K562 (cell line): ENCODE measurements at regions not wholly inside any gene's neighbourhood (a gene's known extent, or its start where the extent isn't known, plus 50 kb on each side); places are given as distances from the start of the nearest gene placed in this dataset.

Experiments
- ATAC-seq: fragments of 200-7000 bp; cut with Tn5 transposase; 3 replicates; pipeline ENCODE4 v1.9.1; 2020; ENCODE audit warnings: moderate library complexity
- BruUV-seq: library from RNA; stranded (reverse); fragments of 400-500 nt; replicated peaks from 2 replicates; lab custom pipeline; 2021; lab: Mats Ljungman, UMichigan
- CTCF ChIA-PET: fragments of 300-600 bp; formaldehyde crosslinking; extraction: SDS; loops from one replicate; lab custom pipeline; 2021; ENCODE audit warnings: low intra/inter-chr PET ratio; lab: Yijun Ruan, JAX
- POLR2A ChIA-PET: fragments of 300-600, 350-650 bp; sonication (Branson Sonifier 250); formaldehyde crosslinking; extraction: SDS; loops from one replicate; lab custom pipeline; 2021; ENCODE audit warnings: antibody characterized with exemption, inconsistent platforms; lab: Yijun Ruan, JAX
- DNase-seq, 4 experiments: peaks; one replicate each; pipeline versions ENCODE4 v3.0.0 to v3.0.0-alpha.2; 2011 to 2018; ENCODE audit warnings: low spot score in 3 of 4, mixed read lengths in 3 of 4; ENCODE audit errors: extremely low read depth in 1 of 4
- FAIRE-seq: peaks from 2 replicates; lab custom pipeline; 2011; peaks lifted over from hg19 to GRCh38; lab: Jason Lieb, UNC
- H2AFZ ChIP-seq: 2 replicates; pipeline ENCODE4 v1.6.0; 2011; ENCODE audit warnings: low read depth, low read length, control low read depth, inconsistent platforms
- H3K27ac ChIP-seq: fragments of 200-600 bp; 3 replicates; pipeline ENCODE4 v1.8.0; 2011; ENCODE audit warnings: low read depth, mild to moderate bottlenecking, control low read depth, inconsistent platforms, low read length, moderate library complexity, mixed read lengths; ENCODE audit errors: extremely low read depth
- H3K27me3 ChIP-seq, 2 experiments: fragments of 300-600 bp in 1 of 2; 2 replicates in 1 of 2; 3 replicates in 1 of 2; pipeline versions ENCODE4 v1.6.0 to v1.8.0; 2011; ENCODE audit warnings: inconsistent platforms in 2 of 2, low read length in 2 of 2, mild to moderate bottlenecking in 1 of 2, mixed read lengths in 1 of 2, moderate library complexity in 1 of 2; ENCODE audit not compliant: control insufficient read depth in 2 of 2, insufficient read depth in 2 of 2
- H3K36me3 ChIP-seq: fragments of 300-600 bp; 3 replicates; pipeline ENCODE4 v1.8.0; 2011; ENCODE audit warnings: mild to moderate bottlenecking, low read length, inconsistent platforms; ENCODE audit not compliant: control insufficient read depth, insufficient read depth
- H3K4me1 ChIP-seq, 2 experiments: fragments of 200-600 bp in 1 of 2; replicated peaks in 1 of 2; 2 replicates in 1 of 2; 3 replicates in 1 of 2; pipeline versions ENCODE4 v1.5.1 to v1.8.0; 2011; ENCODE audit warnings: inconsistent platforms in 2 of 2, low read length in 2 of 2, mild to moderate bottlenecking in 1 of 2, mixed read lengths in 1 of 2, moderate library complexity in 1 of 2; ENCODE audit not compliant: control insufficient read depth in 2 of 2, insufficient read depth in 2 of 2
- H3K4me2 ChIP-seq: 2 replicates; pipeline ENCODE4 v1.6.1; 2011; ENCODE audit warnings: low read length, control low read depth, inconsistent platforms, mixed read lengths; ENCODE audit not compliant: insufficient read depth
- H3K4me3 ChIP-seq: fragments of 200-600 bp; sonication (generic), shearing (Covaris generic); 2 replicates; pipeline ENCODE4 v1.5.1; 2016; ENCODE audit warnings: control low read depth, inconsistent platforms
- H3K79me2 ChIP-seq: fragments of 200-600 bp; 3 replicates; pipeline ENCODE4 v1.8.0; 2011; ENCODE audit warnings: low read length, inconsistent platforms; ENCODE audit not compliant: control insufficient read depth, insufficient read depth
- H3K9ac ChIP-seq, 2 experiments: 2 replicates each; pipeline versions ENCODE4 v1.6.0 to v1.6.1; 2011; ENCODE audit warnings: low read depth in 2 of 2, low read length in 2 of 2, control low read depth in 1 of 2, inconsistent platforms in 1 of 2, mild to moderate bottlenecking in 1 of 2, mixed read lengths in 1 of 2; ENCODE audit not compliant: insufficient read depth in 1 of 2
- H3K9me1 ChIP-seq: one replicate; pipeline ENCODE4 v1.6.0; 2011; ENCODE audit warnings: inconsistent platforms, mild to moderate bottlenecking, low read length, moderate library complexity; ENCODE audit not compliant: control insufficient read depth, insufficient read depth
- H3K9me3 ChIP-seq: replicated peaks from 2 replicates; pipeline ENCODE4 v1.5.1; 2011; ENCODE audit warnings: low read depth, low read length, inconsistent platforms; ENCODE audit not compliant: control insufficient read depth, insufficient read depth
- H4K20me1 ChIP-seq: replicated peaks from 2 replicates; pipeline ENCODE4 v1.6.1; 2011; ENCODE audit warnings: low read length, inconsistent platforms, mixed read lengths; ENCODE audit not compliant: control insufficient read depth, insufficient read depth
- ADNP ChIP-seq: fragments of 200-800 bp; sonication (Bioruptor generic); IDR thresholded peaks from 2 replicates; pipeline ENCODE4 v1.6.1; 2016; ENCODE audit warnings: missing genetic modification characterization, missing compliant biosample characterization
- ILK ChIP-seq: fragments of 450-650 bp; IDR thresholded peaks from 2 replicates; pipeline ENCODE4 v1.6.1; 2016; ENCODE audit warnings: missing genetic modification characterization, low read depth, mild to moderate bottlenecking, missing compliant biosample characterization, moderate library complexity, borderline replicate concordance
- NR2F6 ChIP-seq: fragments of 450-650 bp; formaldehyde crosslinking; IDR thresholded peaks from 2 replicates; pipeline ENCODE4 v1.4.0; 2020; ENCODE audit warnings: mild to moderate bottlenecking
- PREB ChIP-seq: sonication (generic); formaldehyde crosslinking; IDR thresholded peaks from 2 replicates; pipeline ENCODE4 v1.8.1; 2023; ENCODE audit warnings: mild to moderate bottlenecking, missing genetic modification reagents
- RBFOX2 ChIP-seq: fragments of 200-400 bp; formaldehyde crosslinking; IDR thresholded peaks from 2 replicates; pipeline ENCODE4 v1.6.1; 2017; ENCODE audit warnings: low read depth, mild to moderate bottlenecking, low read length, moderate library complexity
- ZNF507 ChIP-seq: conservative IDR thresholded peaks from 2 replicates; pipeline ENCODE4 v1.6.1; 2017; ENCODE audit warnings: missing genetic modification characterization, missing compliant biosample characterization
- ZNF609 ChIP-seq: sonication (generic); formaldehyde crosslinking; IDR thresholded peaks from 2 replicates; pipeline ENCODE4 v1.8.1; 2023; ENCODE audit warnings: missing genetic modification reagents, mild to moderate bottlenecking, borderline replicate concordance
- WGBS: fragments of 100-300 bp; shearing (Covaris generic); methylation state at CpG from one replicate; pipeline ENCODE4 v1.1.6; 2016; ENCODE audit warnings: low coverage, mixed read lengths; ENCODE audit not compliant: insufficient coverage; ENCODE audit errors: missing lambda C conversion rate; 5-methylcytosine and 5-hydroxymethylcytosine counted together
- in situ Hi-C: fragments of 300-500 bp; cut with MboI; formaldehyde crosslinking; loops from 4 replicates; pipeline ENCODE4 v1.15.0; 2018; ENCODE audit warnings: inconsistent platforms, mixed read lengths
- intact Hi-C: fragments of 100-400 bp; cut with micrococcal nuclease; formaldehyde crosslinking; loops from 2 replicates; pipeline ENCODE4 v1.14.2; 2022
- TF ChIP-seq, protein P1 (sequence below): fragments of 450-650 bp; IDR thresholded peaks from 2 replicates; pipeline ENCODE4 v1.7.0; 2016; ENCODE audit warnings: borderline replicate concordance

DNA sequence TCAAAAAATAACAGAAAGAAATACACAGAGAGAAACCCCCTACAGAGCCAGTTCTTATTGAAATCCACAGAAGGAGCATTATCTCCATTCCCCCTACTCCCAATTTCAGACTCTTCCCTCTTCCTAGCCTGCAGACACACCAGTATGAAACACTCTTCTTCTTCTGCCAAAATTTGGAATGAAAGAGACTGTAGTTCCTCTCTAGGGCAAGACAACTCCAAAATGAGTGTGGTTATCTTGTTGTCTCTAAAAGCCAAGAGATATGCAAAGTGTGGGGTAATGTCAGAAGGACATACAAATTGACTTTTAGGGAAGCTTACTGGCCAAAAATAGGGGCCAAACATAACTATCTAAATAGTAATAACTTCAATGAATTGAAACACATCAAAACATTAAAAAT is 337.1 kb upstream of the SETBP1 start:
- no TSS peak for BruUV-seq
- Histone ChIP-seq H3K4me2 (no peak overlapping the region), H3K27ac (no peak overlapping the region), H3K27me3 (no peaks in the 10 kb centered on the region), H4K20me1 (no peaks in the 10 kb centered on the region), H3K9me3 (no peaks in the 10 kb centered on the region), H2AFZ (no peak overlapping the region), H3K4me3 (no peak overlapping the region), H3K9me1 (no peaks in the 10 kb centered on the region), H3K9ac (no peak overlapping the region), H3K4me1 (no peaks in the 10 kb centered on the region), H3K79me2 (no peaks in the 10 kb centered on the region), H3K36me3 (no peaks in the 10 kb centered on the region)
- POLR2A ChIA-PET, result no interaction called here
- in situ Hi-C loops (no loop called here), intact Hi-C loops (no loop called here)
- TF ChIP-seq, protein P1, sequence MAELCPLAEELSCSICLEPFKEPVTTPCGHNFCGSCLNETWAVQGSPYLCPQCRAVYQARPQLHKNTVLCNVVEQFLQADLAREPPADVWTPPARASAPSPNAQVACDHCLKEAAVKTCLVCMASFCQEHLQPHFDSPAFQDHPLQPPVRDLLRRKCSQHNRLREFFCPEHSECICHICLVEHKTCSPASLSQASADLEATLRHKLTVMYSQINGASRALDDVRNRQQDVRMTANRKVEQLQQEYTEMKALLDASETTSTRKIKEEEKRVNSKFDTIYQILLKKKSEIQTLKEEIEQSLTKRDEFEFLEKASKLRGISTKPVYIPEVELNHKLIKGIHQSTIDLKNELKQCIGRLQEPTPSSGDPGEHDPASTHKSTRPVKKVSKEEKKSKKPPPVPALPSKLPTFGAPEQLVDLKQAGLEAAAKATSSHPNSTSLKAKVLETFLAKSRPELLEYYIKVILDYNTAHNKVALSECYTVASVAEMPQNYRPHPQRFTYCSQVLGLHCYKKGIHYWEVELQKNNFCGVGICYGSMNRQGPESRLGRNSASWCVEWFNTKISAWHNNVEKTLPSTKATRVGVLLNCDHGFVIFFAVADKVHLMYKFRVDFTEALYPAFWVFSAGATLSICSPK, result no peak
- TF ChIP-seq ADNP (tag), result no peak
- FAIRE-seq, result no peak
- CTCF ChIA-PET, result no interaction called here
- no peak for ATAC-seq
- DNase-seq, result no peak

GRCh38 chr18:44356566-44357157 is 324.0 kb upstream of the SETBP1 start:
- Histone ChIP-seq H3K36me3 (no peaks in the 10 kb centered on the region), H3K4me3 (no peak overlapping the region), H3K27ac (no peak overlapping the region), H3K27me3 (no peaks in the 10 kb centered on the region), H2AFZ (no peak overlapping the region), H3K9me1 (no peaks in the 10 kb centered on the region), H4K20me1 (no peaks in the 10 kb centered on the region), H3K4me2 (no peak overlapping the region), H3K79me2 (no peaks in the 10 kb centered on the region), H3K9ac (no peak overlapping the region), H3K4me1 (no peaks in the 10 kb centered on the region), H3K9me3 (no peaks in the 10 kb centered on the region)
- CTCF ChIA-PET, result no interaction called here
- no peak for DNase-seq
- 0% methylated on average over 2 of the region's 5 CpGs for WGBS
- POLR2A ChIA-PET, result no interaction called here
- no peak for ATAC-seq
- FAIRE-seq, result no peak
- in situ Hi-C loops (no loop called here), intact Hi-C loops (no loop called here)
- no TSS peak for BruUV-seq
- no peak for TF ChIP-seq NR2F6
- TF ChIP-seq ZNF609 (CRISPR knock-in tag), result no peak
- TF ChIP-seq ILK (tag), result no peak
- no peak for TF ChIP-seq PREB (CRISPR knock-in tag)
- TF ChIP-seq ZNF507, result no peak
- no peak for TF ChIP-seq RBFOX2
